H1 (cell line): ENCODE measurements at regions not wholly inside any gene's neighbourhood (a gene's known extent, or its start where the extent isn't known, plus 50 kb on each side); places are given as distances from the start of the nearest gene placed in this dataset.

ENCODE experiments used
- CTCF ChIA-PET: fragments of 300-600 bp; sonication (Branson Sonifier 250); formaldehyde crosslinking; loops from one replicate; lab custom pipeline; 2021; ENCODE audit not compliant: partially characterized antibody; lab: Charles Lee
- POLR2A ChIA-PET: fragments of 300-600 bp; sonication (Branson Sonifier 250); formaldehyde crosslinking; loops from one replicate; lab custom pipeline; 2021; ENCODE audit warnings: inconsistent platforms; ENCODE audit not compliant: partially characterized antibody; lab: Charles Lee
- DNase-seq, 2 experiments: peaks; one replicate each; pipeline versions ENCODE4 v3.0.0 to v3.0.0-alpha.2; 2010 to 2022; ENCODE audit warnings: low spot score in 2 of 2, low read depth in 1 of 2, mixed read lengths in 1 of 2
- FAIRE-seq: peaks from 2 replicates; lab custom pipeline; 2011; peaks lifted over from hg19 to GRCh38; lab: Jason Lieb, UNC
- H2AFZ ChIP-seq: 2 replicates; pipeline ENCODE4 v1.8.1; 2012; ENCODE audit warnings: low read length, inconsistent platforms
- H2AK5ac ChIP-seq: 2 replicates; pipeline ENCODE4 v1.6.1; 2013; ENCODE audit warnings: low read depth, low read length
- H2BK120ac ChIP-seq: replicated peaks from 2 replicates; pipeline ENCODE3; 2013; ENCODE audit warnings: low read depth, low read length, inconsistent platforms
- H2BK12ac ChIP-seq: 2 replicates; pipeline ENCODE4 v1.6.1; 2013; ENCODE audit warnings: low read depth, low read length
- H2BK15ac ChIP-seq: 2 replicates; pipeline ENCODE4 v1.6.1; 2013; ENCODE audit warnings: low read length
- H2BK20ac ChIP-seq: 2 replicates; pipeline ENCODE4 v1.6.1; 2013; ENCODE audit warnings: low read length
- H2BK5ac ChIP-seq: 2 replicates; pipeline ENCODE4 v1.6.1; 2013; ENCODE audit warnings: low read depth, low read length
- H3K14ac ChIP-seq: 2 replicates; pipeline ENCODE4 v1.6.1; 2013; ENCODE audit warnings: inconsistent platforms; ENCODE audit not compliant: insufficient read length
- H3K18ac ChIP-seq: 2 replicates; pipeline ENCODE4 v1.6.1; 2013; ENCODE audit warnings: low read length; ENCODE audit errors: extremely low read depth
- H3K23ac ChIP-seq: 2 replicates; pipeline ENCODE4 v1.6.1; 2013; ENCODE audit warnings: inconsistent platforms; ENCODE audit not compliant: insufficient read length
- H3K23me2 ChIP-seq: 2 replicates; pipeline ENCODE4 v1.6.1; 2013; ENCODE audit warnings: low read depth, low read length
- H3K27ac ChIP-seq: 2 replicates; pipeline ENCODE4 v1.6.1; 2011; ENCODE audit warnings: low read depth, low read length, inconsistent platforms
- H3K27me3 ChIP-seq, 4 experiments: replicated peaks in 1 of 4; 1 replicate in 1 of 4; 2 replicates in 3 of 4; pipeline versions ENCODE4 v1.6.1 to v1.8.1; 2011 to 2013; ENCODE audit warnings: low read length in 3 of 4, mild to moderate bottlenecking in 3 of 4, inconsistent platforms in 2 of 4, mixed read lengths in 2 of 4, moderate library complexity in 1 of 4; ENCODE audit not compliant: control insufficient read depth in 3 of 4, insufficient read depth in 3 of 4; ENCODE audit errors: extremely low read depth in 1 of 4
- H3K36me3 ChIP-seq, 4 experiments: 2 replicates each; pipeline versions ENCODE4 v1.6.1 to v1.8.1; 2011 to 2013; ENCODE audit warnings: mild to moderate bottlenecking in 4 of 4, low read length in 3 of 4, moderate library complexity in 2 of 4, control low read depth in 1 of 4, inconsistent platforms in 1 of 4; ENCODE audit not compliant: insufficient read depth in 4 of 4, control insufficient read depth in 2 of 4
- H3K4ac ChIP-seq: replicated peaks from 2 replicates; pipeline ENCODE3; 2013; ENCODE audit warnings: low read length, low read depth, mixed read lengths, inconsistent platforms; ENCODE audit not compliant: insufficient read length
- H3K4me1 ChIP-seq, 4 experiments: replicated peaks in 1 of 4; 1 replicate in 1 of 4; 2 replicates in 3 of 4; pipeline versions ENCODE4 v1.6.1 to v1.8.1; 2011 to 2013; ENCODE audit warnings: low read length in 3 of 4, inconsistent platforms in 2 of 4, mixed read lengths in 1 of 4; ENCODE audit not compliant: insufficient read depth in 4 of 4, control insufficient read depth in 3 of 4
- H3K4me2 ChIP-seq, 2 experiments: 2 replicates each; pipeline versions ENCODE4 v1.6.1 to v1.8.1; 2011 to 2013; ENCODE audit warnings: low read depth in 2 of 2, low read length in 2 of 2, control low read depth in 1 of 2, inconsistent platforms in 1 of 2, mild to moderate bottlenecking in 1 of 2; ENCODE audit not compliant: insufficient read depth in 1 of 2
- H3K4me3 ChIP-seq, 4 experiments: fragments of 200-600, 300-600 bp in 1 of 4; sonication (generic), shearing (Covaris generic), sonication (Bioruptor Twin) in 1 of 4; 2 replicates each; pipeline versions ENCODE4 v1.5.1 to v1.8.1; 2011 to 2016; ENCODE audit warnings: low read length in 4 of 4, low read depth in 3 of 4, control low read depth in 2 of 4, inconsistent platforms in 2 of 4, mild to moderate bottlenecking in 2 of 4, mixed read lengths in 1 of 4, moderate library complexity in 1 of 4; ENCODE audit not compliant: insufficient read depth in 2 of 4; ENCODE audit errors: extremely low read depth in 1 of 4
- H3K56ac ChIP-seq: replicated peaks from 2 replicates; pipeline ENCODE3; 2013; ENCODE audit warnings: low read depth, mild to moderate bottlenecking, mixed read lengths, low read length, inconsistent platforms; ENCODE audit not compliant: insufficient read length
- H3K79me1 ChIP-seq: 2 replicates; pipeline ENCODE4 v1.6.1; 2013; ENCODE audit warnings: low read depth, low read length, control low read depth
- H3K79me2 ChIP-seq, 2 experiments: 2 replicates each; pipeline versions ENCODE4 v1.6.1 to v1.8.1; 2012 to 2013; ENCODE audit warnings: low read length in 2 of 2, mild to moderate bottlenecking in 2 of 2, inconsistent platforms in 1 of 2; ENCODE audit not compliant: insufficient read depth in 2 of 2, control insufficient read depth in 1 of 2
- H3K9ac ChIP-seq, 4 experiments: replicated peaks in 1 of 4; 1 replicate in 1 of 4; 2 replicates in 3 of 4; pipeline versions ENCODE4 v1.6.1 to v1.8.1; 2011 to 2013; ENCODE audit warnings: low read depth in 3 of 4, low read length in 3 of 4, control low read depth in 2 of 4, mild to moderate bottlenecking in 2 of 4, moderate library complexity in 2 of 4, inconsistent platforms in 1 of 4; ENCODE audit errors: extremely low read depth in 1 of 4
- H3K9me3 ChIP-seq, 2 experiments: 2 replicates each; pipeline versions ENCODE4 v1.6.1 to v1.8.1; 2012 to 2013; ENCODE audit warnings: mild to moderate bottlenecking in 2 of 2, moderate library complexity in 2 of 2, control low read depth in 1 of 2, inconsistent platforms in 1 of 2, low read depth in 1 of 2, low read length in 1 of 2, mixed read lengths in 1 of 2; ENCODE audit not compliant: insufficient read depth in 2 of 2
- H4K20me1 ChIP-seq, 2 experiments: replicated peaks in 1 of 2; 2 replicates each; pipeline versions ENCODE3 to v1.8.1; 2011 to 2013; ENCODE audit warnings: inconsistent platforms in 2 of 2, low read length in 2 of 2, mild to moderate bottlenecking in 1 of 2; ENCODE audit not compliant: insufficient read depth in 2 of 2, control insufficient read depth in 1 of 2
- H4K5ac ChIP-seq: 2 replicates; pipeline ENCODE4 v1.6.1; 2013; ENCODE audit warnings: low read length, low read depth, mixed read lengths, inconsistent platforms; ENCODE audit not compliant: insufficient read length
- H4K8ac ChIP-seq: 2 replicates; pipeline ENCODE4 v1.8.0; 2013; ENCODE audit warnings: mild to moderate bottlenecking, moderate library complexity, low read length, inconsistent platforms; ENCODE audit not compliant: insufficient read depth; ENCODE audit errors: extremely low read depth
- H4K91ac ChIP-seq: replicated peaks from 2 replicates; pipeline ENCODE3; 2013; ENCODE audit warnings: low read length, mixed read lengths, inconsistent platforms; ENCODE audit not compliant: insufficient read length
- BACH1 ChIP-seq: IDR thresholded peaks from 2 replicates; pipeline ENCODE4 v1.6.1; 2012; ENCODE audit warnings: low read length, improper control_type of control experiment
- BCL11A ChIP-seq, 2 experiments: IDR thresholded peaks; one replicate each; pipeline ENCODE4 v1.6.1; 2011; ENCODE audit warnings: low read depth in 2 of 2, low read length in 2 of 2, mild to moderate bottlenecking in 2 of 2
- BRCA1 ChIP-seq: IDR thresholded peaks from 2 replicates; pipeline ENCODE4 v1.6.1; 2012; ENCODE audit warnings: low read depth, low read length, improper control_type of control experiment
- CBX8 ChIP-seq: fragments of 300-800, 300-1000 bp; sonication (generic); IDR thresholded peaks from 2 replicates; pipeline ENCODE4 v1.7.1; 2016; ENCODE audit warnings: low read depth, low read length, borderline replicate concordance
- CTBP2 ChIP-seq: IDR thresholded peaks from 2 replicates; pipeline ENCODE4 v1.7.0; 2011; ENCODE audit warnings: borderline replicate concordance, mild to moderate bottlenecking, moderate library complexity, mixed read lengths, low read length; ENCODE audit not compliant: insufficient read depth, insufficient read length
- JUN ChIP-seq: IDR thresholded peaks from 2 replicates; pipeline ENCODE4 v1.6.1; 2011; ENCODE audit warnings: low read depth, mild to moderate bottlenecking, improper control_type of control experiment, low read length
- KDM5A ChIP-seq: fragments of 200-600 bp; IDR thresholded peaks from 2 replicates; pipeline ENCODE4 v1.7.1; 2012; ENCODE audit warnings: mild to moderate bottlenecking, low read length, inconsistent platforms, mixed read lengths
- RFX5 ChIP-seq: IDR thresholded peaks from 2 replicates; pipeline ENCODE4 v1.6.1; 2011; ENCODE audit warnings: low read depth, low read length, improper control_type of control experiment, borderline replicate concordance
- SUZ12 ChIP-seq: fragments of 200-600 bp; sonication (generic); IDR thresholded peaks from 2 replicates; pipeline ENCODE4 v1.6.1; 2012; ENCODE audit warnings: mild to moderate bottlenecking, inconsistent platforms, low read length, moderate library complexity, mixed read lengths
- TCF12 ChIP-seq: IDR thresholded peaks from 2 replicates; pipeline ENCODE4 v1.6.1; 2011; ENCODE audit warnings: low read depth, mild to moderate bottlenecking, low read length
- USF2 ChIP-seq: IDR thresholded peaks from 2 replicates; pipeline ENCODE4 v1.6.1; 2011; ENCODE audit warnings: low read length, improper control_type of control experiment
- WGBS, 2 experiments: shearing (Covaris generic) in 1 of 2; methylation state at CpG; one replicate each; pipeline versions ENCODE4 v1.1.6 to v1.1.7; 2013 to 2015; ENCODE audit warnings: low lambda C conversion rate in 2 of 2, mixed read lengths in 2 of 2, inconsistent platforms in 1 of 2, low coverage in 1 of 2, missing lambda C conversion rate in 1 of 2; ENCODE audit not compliant: insufficient replicate concordance in 2 of 2, insufficient coverage in 1 of 2, insufficient read length in 1 of 2; ENCODE audit errors: extremely low coverage in 1 of 2, missing lambda C conversion rate in 1 of 2; 5-methylcytosine and 5-hydroxymethylcytosine counted together
- TF ChIP-seq, protein P1 (sequence below): IDR thresholded peaks from 2 replicates; pipeline ENCODE4 v1.6.1; 2012; ENCODE audit warnings: low read length, inconsistent platforms

DNA sequence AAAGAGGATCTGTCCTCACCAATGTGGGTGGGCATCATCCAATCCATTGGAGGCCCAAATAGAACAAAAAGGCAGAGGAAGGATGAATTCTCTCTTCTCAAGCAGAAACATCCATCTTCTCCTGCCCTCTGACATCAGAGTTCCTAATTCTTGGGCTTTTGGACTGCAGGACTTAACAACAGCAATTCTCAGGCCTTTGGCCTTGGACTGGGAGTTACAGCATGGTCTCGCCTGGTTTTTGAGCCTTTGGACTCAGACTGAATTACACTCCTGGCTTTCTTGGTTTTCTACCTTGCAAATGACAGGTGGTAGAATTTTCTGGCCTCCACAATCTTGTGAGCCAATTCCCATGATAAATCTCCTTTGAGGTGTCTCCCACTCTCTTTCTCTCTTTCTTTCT, 60.5 kb upstream of the CD180 start:
- no peak overlapping the region for H3K4ac ChIP-seq
- H3K56ac ChIP-seq = no peak overlapping the region
- H2BK5ac ChIP-seq = no peak overlapping the region
- no peak overlapping the region for H2BK12ac ChIP-seq
- H4K91ac ChIP-seq = no peak overlapping the region
- ChIA-PET POLR2A (no interaction called here), CTCF (interaction anchor here (0.5 kb wide), 1 partner anchor 1054 kb away, joined by 3 read pairs; no protein-coding TSS in a partner anchor)
- H2AK5ac ChIP-seq = no peak overlapping the region
- H3K23ac ChIP-seq = no peak overlapping the region
- no peak overlapping the region for H3K4me2 ChIP-seq
- no peaks in the 10 kb centered on the region for H3K36me3 ChIP-seq
- DNase-seq (no peak), FAIRE-seq (no peak)
- H2BK15ac ChIP-seq = no peak overlapping the region
- H3K4me1 ChIP-seq = peaks cover 0 to 2% (median 0%) of the 10 kb centered on the region in 4 experiments; a peak in 1 of 7 replicates
- H2BK120ac ChIP-seq = no peak overlapping the region
- H3K9ac ChIP-seq = no peak overlapping the region
- H4K20me1 ChIP-seq = no peaks in the 10 kb centered on the region
- H2BK20ac ChIP-seq = no peak overlapping the region
- no peak overlapping the region for H3K27ac ChIP-seq
- no peaks in the 10 kb centered on the region for H3K79me1 ChIP-seq
- H2AFZ ChIP-seq = no peak overlapping the region
- H4K5ac ChIP-seq = no peak overlapping the region
- no peaks in the 10 kb centered on the region for H3K79me2 ChIP-seq
- no peak overlapping the region for H3K18ac ChIP-seq
- H4K8ac ChIP-seq = no peak overlapping the region
- 94% methylated on average over 1 of the region's 1 CpG; no CpG with 5 or more reads in 1 of the 2 experiments for WGBS, 2 experiments
- H3K27me3 ChIP-seq = no peaks in the 10 kb centered on the region
- no peak overlapping the region for H3K4me3 ChIP-seq
- H3K23me2 ChIP-seq = no peaks in the 10 kb centered on the region
- no peaks in the 10 kb centered on the region; a peak in 1 of 4 replicates for H3K9me3 ChIP-seq
- H3K14ac ChIP-seq = no peak overlapping the region
- TF ChIP-seq RFX5 (no peak), USF2 (no peak), CBX8 (no peak), SUZ12 (no peak), TCF12 (no peak), CTBP2 (no peak), JUN (no peak), KDM5A (no peak), BCL11A (IDR thresholded peaks at IDR 0.05; ENCODE audit: low read depth in 2 of 2, low read length in 2 of 2) (no peak), BRCA1 (no peak), BACH1 (no peak)
- TF ChIP-seq, protein P1, sequence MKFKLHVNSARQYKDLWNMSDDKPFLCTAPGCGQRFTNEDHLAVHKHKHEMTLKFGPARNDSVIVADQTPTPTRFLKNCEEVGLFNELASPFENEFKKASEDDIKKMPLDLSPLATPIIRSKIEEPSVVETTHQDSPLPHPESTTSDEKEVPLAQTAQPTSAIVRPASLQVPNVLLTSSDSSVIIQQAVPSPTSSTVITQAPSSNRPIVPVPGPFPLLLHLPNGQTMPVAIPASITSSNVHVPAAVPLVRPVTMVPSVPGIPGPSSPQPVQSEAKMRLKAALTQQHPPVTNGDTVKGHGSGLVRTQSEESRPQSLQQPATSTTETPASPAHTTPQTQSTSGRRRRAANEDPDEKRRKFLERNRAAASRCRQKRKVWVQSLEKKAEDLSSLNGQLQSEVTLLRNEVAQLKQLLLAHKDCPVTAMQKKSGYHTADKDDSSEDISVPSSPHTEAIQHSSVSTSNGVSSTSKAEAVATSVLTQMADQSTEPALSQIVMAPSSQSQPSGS = no peak
